ENCODE measurements at regions not wholly inside any gene's neighbourhood (a gene's known extent, or its start where the extent isn't known, plus 50 kb on each side); places are given as distances from the start of the nearest gene placed in this dataset.

DNA sequence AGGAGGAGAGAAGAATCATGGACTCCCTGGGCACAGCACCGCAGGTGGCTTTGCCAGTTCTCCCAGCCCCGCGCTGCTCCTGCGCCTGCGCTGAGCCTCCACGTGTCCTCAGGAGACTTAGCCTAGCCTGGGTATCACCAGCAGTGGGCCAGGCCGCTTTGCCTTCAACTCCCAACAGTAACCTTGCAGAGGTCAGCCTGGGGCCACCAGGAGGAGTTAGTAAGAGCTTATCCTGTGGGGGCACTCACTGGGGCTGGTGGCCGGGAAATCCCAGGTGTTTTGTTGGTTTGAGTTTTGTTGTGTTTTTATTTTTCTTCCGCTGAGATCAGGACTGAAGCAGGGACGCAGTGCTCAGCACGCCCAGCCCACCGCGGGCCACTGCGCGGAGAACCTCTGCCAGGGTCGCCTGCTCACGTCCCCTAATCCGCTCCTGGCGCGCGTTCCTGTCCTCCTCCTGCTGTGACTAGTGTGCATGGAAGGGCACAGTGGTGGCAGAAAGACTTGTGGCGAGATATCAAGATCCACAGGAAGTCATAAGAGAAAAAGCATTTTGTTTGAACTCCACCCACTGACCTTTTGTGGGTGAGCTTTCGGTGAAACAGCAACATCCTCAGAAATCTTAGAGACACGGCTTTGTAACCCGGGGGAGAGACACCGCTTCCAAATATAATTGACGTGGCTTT lies 207.4 kb upstream of the RFC3 start:
- no peak for DNase-seq (ENCODE audit: low spot score in 2 of 2)
- WGBS, result 81% methylated on average over 27 of the region's 27 CpGs
- H3K9me3 ChIP-seq, result no peaks in the 10 kb centered on the region
- TF ChIP-seq POLR2AphosphoS5 (IDR thresholded peaks at IDR 0.05) (no peak), EP300 (IDR thresholded peaks at IDR 0.05) (no peak)
- TF ChIP-seq, protein P1, sequence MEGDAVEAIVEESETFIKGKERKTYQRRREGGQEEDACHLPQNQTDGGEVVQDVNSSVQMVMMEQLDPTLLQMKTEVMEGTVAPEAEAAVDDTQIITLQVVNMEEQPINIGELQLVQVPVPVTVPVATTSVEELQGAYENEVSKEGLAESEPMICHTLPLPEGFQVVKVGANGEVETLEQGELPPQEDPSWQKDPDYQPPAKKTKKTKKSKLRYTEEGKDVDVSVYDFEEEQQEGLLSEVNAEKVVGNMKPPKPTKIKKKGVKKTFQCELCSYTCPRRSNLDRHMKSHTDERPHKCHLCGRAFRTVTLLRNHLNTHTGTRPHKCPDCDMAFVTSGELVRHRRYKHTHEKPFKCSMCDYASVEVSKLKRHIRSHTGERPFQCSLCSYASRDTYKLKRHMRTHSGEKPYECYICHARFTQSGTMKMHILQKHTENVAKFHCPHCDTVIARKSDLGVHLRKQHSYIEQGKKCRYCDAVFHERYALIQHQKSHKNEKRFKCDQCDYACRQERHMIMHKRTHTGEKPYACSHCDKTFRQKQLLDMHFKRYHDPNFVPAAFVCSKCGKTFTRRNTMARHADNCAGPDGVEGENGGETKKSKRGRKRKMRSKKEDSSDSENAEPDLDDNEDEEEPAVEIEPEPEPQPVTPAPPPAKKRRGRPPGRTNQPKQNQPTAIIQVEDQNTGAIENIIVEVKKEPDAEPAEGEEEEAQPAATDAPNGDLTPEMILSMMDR (IDR thresholded peaks at IDR 0.05), result no peak
- H3K4me1 ChIP-seq, result no peaks in the 10 kb centered on the region
- peak overlapping the region; percentile 12 for H3K27ac ChIP-seq
- H3K27me3 ChIP-seq, result no peaks in the 10 kb centered on the region
- no peak overlapping the region for H3K4me3 ChIP-seq
- H3K36me3 ChIP-seq, result no peaks in the 10 kb centered on the region

DNA sequence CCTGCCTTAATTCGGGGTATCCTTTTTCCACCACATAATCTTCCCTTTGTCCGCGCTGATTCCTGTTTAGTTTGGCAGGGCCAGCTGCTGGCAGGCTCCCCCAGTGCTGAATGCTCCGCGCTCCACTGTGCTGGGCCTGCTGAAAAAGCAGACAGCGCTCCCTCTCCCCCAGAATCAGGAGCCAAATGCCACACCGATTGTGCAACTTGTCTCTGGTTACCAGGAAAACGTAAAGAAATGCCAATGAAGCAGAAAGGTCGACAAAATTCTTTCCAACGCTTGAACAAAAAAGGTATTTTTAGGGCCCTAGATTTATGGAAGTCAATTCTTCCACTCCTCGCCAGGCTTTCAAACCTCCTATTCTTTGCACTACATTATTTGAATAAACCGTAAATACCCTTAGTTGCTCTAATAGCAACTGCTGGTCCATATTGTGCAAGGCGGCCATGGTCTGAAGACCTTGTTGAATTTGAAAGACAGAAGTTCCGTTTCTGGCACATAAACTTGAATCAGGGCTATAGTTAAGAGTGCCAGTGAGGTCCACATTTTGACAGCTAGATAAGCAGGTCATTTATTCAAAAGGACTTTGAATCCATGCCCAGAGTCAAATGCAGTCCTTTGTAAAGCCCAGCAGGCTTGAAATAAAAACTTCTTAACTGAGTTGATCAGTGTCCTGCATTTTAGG lies 206.7 kb upstream of the RFC3 start:
- WGBS, result 82% methylated on average over 14 of the region's 14 CpGs
- H3K4me3 ChIP-seq, result no peak overlapping the region
- no peak for TF ChIP-seq POLR2A (IDR thresholded peaks at IDR 0.05)
- no peak for TF ChIP-seq EP300 (IDR thresholded peaks at IDR 0.05)
- TF ChIP-seq, protein P1 (IDR thresholded peaks at IDR 0.05), result no peak
- no peak for TF ChIP-seq POLR2AphosphoS5 (IDR thresholded peaks at IDR 0.05)
- no peaks in the 10 kb centered on the region for H3K27me3 ChIP-seq
- no peaks in the 10 kb centered on the region for H3K4me1 ChIP-seq
- H3K36me3 ChIP-seq, result no peaks in the 10 kb centered on the region
- no peaks in the 10 kb centered on the region for H3K9me3 ChIP-seq
- peak overlapping the region; percentile 12 for H3K27ac ChIP-seq
- DNase-seq (ENCODE audit: low spot score in 2 of 2), result no peak

DNA sequence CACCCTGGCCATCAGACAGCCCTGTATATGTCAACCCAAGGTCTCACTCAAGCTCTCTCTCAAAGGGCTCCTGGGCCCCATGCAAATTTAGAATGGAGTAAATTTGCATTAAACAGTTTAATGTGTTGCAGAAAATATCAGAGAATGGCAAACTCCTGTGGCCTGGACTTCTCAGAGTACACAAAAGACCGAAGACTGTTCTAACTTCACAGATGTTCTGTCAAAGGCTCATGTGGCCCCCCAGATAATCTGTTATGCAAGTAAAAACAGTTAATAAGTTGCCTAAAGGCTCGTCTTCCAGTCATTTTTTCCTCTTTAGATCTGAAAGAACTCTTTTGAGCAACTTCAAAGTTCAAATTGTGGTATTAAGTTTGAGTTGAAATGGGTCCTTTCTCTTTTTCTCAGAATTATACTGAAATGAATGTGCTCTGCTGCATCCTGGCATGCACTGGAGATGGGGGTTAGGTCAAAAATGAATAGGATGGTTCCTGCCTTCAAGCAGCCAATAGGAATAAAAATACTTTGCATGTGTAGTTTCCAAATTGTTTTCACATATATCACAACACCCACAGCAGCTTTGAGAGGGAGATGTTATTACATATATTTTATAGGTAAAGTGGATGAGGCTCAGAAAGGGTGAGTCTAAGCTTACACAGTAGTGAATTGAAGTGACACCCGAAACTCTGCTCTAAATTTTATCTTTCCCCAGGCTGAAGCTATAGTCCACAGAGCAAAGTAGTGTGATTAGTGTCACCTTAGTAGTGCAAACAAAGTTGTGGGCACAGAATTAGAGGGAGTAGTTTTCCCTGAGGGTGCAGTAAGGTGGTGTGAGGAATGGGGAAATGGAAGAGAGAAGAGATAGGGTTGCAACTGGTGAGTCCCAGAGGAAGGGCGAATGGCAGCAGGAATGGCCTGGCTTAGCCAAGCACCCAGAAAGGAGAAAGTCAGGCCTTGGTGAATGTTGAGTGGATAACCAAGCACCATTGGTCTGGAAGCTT lies 205.0 kb upstream of the RFC3 start:
- Histone ChIP-seq H3K4me3 (no peak overlapping the region), H3K36me3 (no peaks in the 10 kb centered on the region), H3K27me3 (no peaks in the 10 kb centered on the region), H3K4me1 (no peaks in the 10 kb centered on the region), H3K27ac (no peak overlapping the region), H3K9me3 (no peaks in the 10 kb centered on the region)
- TF ChIP-seq EP300 (IDR thresholded peaks at IDR 0.05) (no peak), POLR2AphosphoS5 (IDR thresholded peaks at IDR 0.05) (no peak), POLR2A (IDR thresholded peaks at IDR 0.05) (no peak)
- TF ChIP-seq, protein P1 (IDR thresholded peaks at IDR 0.05), result no peak
- 91% methylated on average over 4 of the region's 4 CpGs for WGBS
- no peak for DNase-seq (ENCODE audit: low spot score in 2 of 2)

DNA sequence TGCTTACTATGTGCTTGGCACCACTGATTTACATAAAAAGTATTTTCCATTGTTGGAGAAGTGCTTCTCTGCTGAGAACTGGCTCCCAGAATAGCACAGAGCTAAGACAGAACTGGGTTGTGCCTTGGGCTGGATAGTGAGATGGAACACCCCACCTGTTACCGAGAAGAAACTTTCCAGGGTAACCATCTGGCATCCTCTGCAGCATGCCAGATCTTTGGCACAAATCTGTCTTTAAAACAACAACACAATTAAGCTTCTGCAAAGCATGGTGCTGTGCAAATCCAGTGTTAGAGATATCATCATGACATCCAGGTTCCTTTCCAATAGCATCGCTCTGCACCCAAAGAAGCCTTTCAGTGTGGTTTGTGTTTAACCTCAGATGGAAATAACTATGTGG lies 202.5 kb upstream of the RFC3 start:
- WGBS, result 39% methylated on average over 2 of the region's 2 CpGs
- H3K27me3 ChIP-seq, result no peaks in the 10 kb centered on the region
- H3K27ac ChIP-seq, result no peak overlapping the region
- no peaks in the 10 kb centered on the region for H3K9me3 ChIP-seq
- H3K36me3 ChIP-seq, result no peaks in the 10 kb centered on the region
- TF ChIP-seq EP300 (IDR thresholded peaks at IDR 0.05) (no peak), POLR2AphosphoS5 (IDR thresholded peaks at IDR 0.05) (no peak), POLR2A (IDR thresholded peaks at IDR 0.05) (no peak)
- TF ChIP-seq, protein P1 (IDR thresholded peaks at IDR 0.05), result no peak
- H3K4me1 ChIP-seq, result no peaks in the 10 kb centered on the region
- H3K4me3 ChIP-seq, result no peak overlapping the region
- DNase-seq (ENCODE audit: low spot score in 2 of 2), result no peak
